ENCODE measurements at regions not wholly inside any gene's neighbourhood (a gene's known extent, or its start where the extent isn't known, plus 50 kb on each side); places are given as distances from the start of the nearest gene placed in this dataset.

DNA sequence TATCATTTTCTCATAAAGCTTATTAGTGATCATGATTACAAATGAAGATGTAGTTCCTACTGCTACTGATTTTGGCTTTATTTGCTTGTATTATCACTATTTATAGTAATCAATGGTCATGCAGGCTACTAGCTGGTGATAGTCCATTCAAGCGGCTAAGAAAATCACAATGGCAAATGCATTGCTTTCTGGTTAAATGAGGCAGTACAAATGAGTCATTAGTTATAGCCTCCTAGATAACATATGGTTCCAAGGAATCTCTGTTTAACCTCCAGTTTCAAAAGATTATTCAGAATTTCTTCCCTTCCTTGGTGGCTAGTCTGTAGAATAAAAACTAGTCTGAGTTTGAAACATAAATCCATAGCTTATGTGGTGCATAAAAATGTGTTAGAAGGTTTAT, 141.3 kb upstream of the HTR2A start:
- no peak overlapping the region for H2AK9ac ChIP-seq (replicated peaks; ENCODE audit: low read depth, low read length, poor library complexity)
- H2BK20ac ChIP-seq (ENCODE audit: low read depth, low read length), result no peak overlapping the region
- H3K27me3 ChIP-seq (ENCODE audit: control insufficient read depth, insufficient read depth, low read length), result no peaks in the 10 kb centered on the region
- H3K79me1 ChIP-seq (ENCODE audit: low read depth in 1 of 2, low read length in 2 of 2), result no peaks in the 10 kb centered on the region
- TF ChIP-seq, protein P1, sequence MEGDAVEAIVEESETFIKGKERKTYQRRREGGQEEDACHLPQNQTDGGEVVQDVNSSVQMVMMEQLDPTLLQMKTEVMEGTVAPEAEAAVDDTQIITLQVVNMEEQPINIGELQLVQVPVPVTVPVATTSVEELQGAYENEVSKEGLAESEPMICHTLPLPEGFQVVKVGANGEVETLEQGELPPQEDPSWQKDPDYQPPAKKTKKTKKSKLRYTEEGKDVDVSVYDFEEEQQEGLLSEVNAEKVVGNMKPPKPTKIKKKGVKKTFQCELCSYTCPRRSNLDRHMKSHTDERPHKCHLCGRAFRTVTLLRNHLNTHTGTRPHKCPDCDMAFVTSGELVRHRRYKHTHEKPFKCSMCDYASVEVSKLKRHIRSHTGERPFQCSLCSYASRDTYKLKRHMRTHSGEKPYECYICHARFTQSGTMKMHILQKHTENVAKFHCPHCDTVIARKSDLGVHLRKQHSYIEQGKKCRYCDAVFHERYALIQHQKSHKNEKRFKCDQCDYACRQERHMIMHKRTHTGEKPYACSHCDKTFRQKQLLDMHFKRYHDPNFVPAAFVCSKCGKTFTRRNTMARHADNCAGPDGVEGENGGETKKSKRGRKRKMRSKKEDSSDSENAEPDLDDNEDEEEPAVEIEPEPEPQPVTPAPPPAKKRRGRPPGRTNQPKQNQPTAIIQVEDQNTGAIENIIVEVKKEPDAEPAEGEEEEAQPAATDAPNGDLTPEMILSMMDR (conservative IDR thresholded peaks at IDR 0.05; ENCODE audit: low read depth, low read length), result no peak
- TF ChIP-seq FOS (IDR thresholded peaks at IDR 0.05; ENCODE audit: low read depth, low read length), result 0 out of 2 replicates have a peak, but pooled peaks have one; percentile 14
- H3K36me3 ChIP-seq (ENCODE audit: control insufficient read depth, insufficient read depth, low read length), result no peaks in the 10 kb centered on the region
- ATAC-seq (ENCODE audit: low read depth) (no peak), DNase-seq (peak; percentile 31)
- H2BK120ac ChIP-seq (ENCODE audit: low read depth, low read length), result no peak overlapping the region
- peaks cover 1% of the 10 kb centered on the region; the same call in 1 of the 2 replicates for H3K4me1 ChIP-seq (ENCODE audit: control insufficient read depth, insufficient read depth, low read length)
- H3K56ac ChIP-seq (ENCODE audit: extremely low read depth, insufficient read depth, low read length), result no peak overlapping the region
- no peak overlapping the region for H3K18ac ChIP-seq (ENCODE audit: low read depth, low read length)
- no peak overlapping the region for H3K4ac ChIP-seq (ENCODE audit: low read depth, low read length)
- intact Hi-C loops (cut with micrococcal nuclease) (no loop called here), dilution Hi-C loops (cut with HindIII; ENCODE audit: low sequenced_read_pairs, unreplicated experiment) (no loop called here), in situ Hi-C loops (cut with MboI; ENCODE audit: low sequenced_read_pairs) (no loop called here)
- no peak overlapping the region for H3K4me2 ChIP-seq (ENCODE audit: low read depth, low read length)
- H3K9me1 ChIP-seq (ENCODE audit: insufficient read depth, low read length), result no peaks in the 10 kb centered on the region
- no peak overlapping the region for H4K91ac ChIP-seq (ENCODE audit: insufficient read depth, low read depth, low read length)
- H3K9ac ChIP-seq (ENCODE audit: low read depth, low read length), result no peak overlapping the region
- no peak overlapping the region for H4K5ac ChIP-seq (ENCODE audit: low read depth, low read length)
- H2AFZ ChIP-seq (replicated peaks; ENCODE audit: low read length, poor library complexity), result no peak overlapping the region
- no peak overlapping the region for H2BK5ac ChIP-seq (ENCODE audit: low read depth, low read length, poor library complexity, severe bottlenecking)
- no TSS peak for BruUV-seq (replicated peaks)
- H3K14ac ChIP-seq (replicated peaks; ENCODE audit: low read depth, low read length), result no peak overlapping the region
- H4K8ac ChIP-seq (ENCODE audit: low read depth in 2 of 2, low read length in 2 of 2), result no peak overlapping the region
- WGBS, 2 experiments (ENCODE audit: extremely low coverage in 2 of 2, insufficient read length in 1 of 2), result no CpG with 5 or more reads among the region's 1 CpG
- no peak overlapping the region for H3K4me3 ChIP-seq (ENCODE audit: insufficient read depth, low read depth, low read length)
- no peak overlapping the region for H2AK5ac ChIP-seq (ENCODE audit: low read depth, low read length)
- CTCF ChIA-PET, result no interaction called here
- no peaks in the 10 kb centered on the region for H3K9me3 ChIP-seq (ENCODE audit: control insufficient read depth, insufficient read depth, low read length)
- H3K23ac ChIP-seq (ENCODE audit: low read depth, low read length), result no peak overlapping the region
- H2BK15ac ChIP-seq (ENCODE audit: low read depth, low read length), result no peak overlapping the region
- H4K20me1 ChIP-seq (ENCODE audit: insufficient read depth, low read length), result no peaks in the 10 kb centered on the region
- H3K27ac ChIP-seq (ENCODE audit: insufficient read depth, low read length), result no peak overlapping the region
- POLR2A ChIA-PET (ENCODE audit: unreplicated experiment), result no interaction called here
